GM19239 (cell line): ENCODE measurements at regions not wholly inside any gene's neighbourhood (a gene's known extent, or its start where the extent isn't known, plus 50 kb on each side); places are given as distances from the start of the nearest gene placed in this dataset.
"Not testable (repeated sequence)": the region's sequence is repeated elsewhere in the genome, so short reads cannot be mapped to it uniquely, and the experiment has no call there.

ENCODE experiments used
- DNase-seq: peaks from one replicate; pipeline ENCODE4 v3.0.0; 2011; ENCODE audit warnings: low spot score; ENCODE audit not compliant: insufficient read length
- FAIRE-seq: peaks from 2 replicates; lab custom pipeline; 2011; peaks lifted over from hg19 to GRCh38; lab: Jason Lieb, UNC

DNA sequence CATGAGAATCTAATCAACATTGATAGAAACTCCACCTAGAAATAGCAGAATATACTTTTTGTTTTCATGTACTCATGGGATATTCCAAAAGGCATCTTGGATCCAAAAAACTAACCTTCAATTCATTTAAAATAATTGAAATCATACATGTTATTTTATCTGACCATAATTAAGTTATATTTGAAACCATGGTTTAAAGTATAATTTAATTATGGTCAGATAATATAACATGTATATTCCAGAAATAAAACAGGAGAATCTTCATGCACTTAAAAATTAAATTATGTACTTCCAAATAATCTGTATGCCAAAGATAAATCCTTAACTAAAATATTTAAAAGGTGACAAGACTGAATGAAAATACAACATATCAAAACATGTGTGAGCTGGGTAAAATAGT is 651.3 kb upstream of the LINC00305 start:
- FAIRE-seq = no peak
- DNase-seq = no peak

- no peak for DNase-seq
- no peak for FAIRE-seq
These were observed 650.5 kb upstream of the LINC00305 start for GRCh38 chr18:64799376-64799775.

- no peak for FAIRE-seq
- no peak for DNase-seq
These were observed 642.3 kb upstream of the LINC00305 start for GRCh38 chr18:64791236-64791635.

DNA sequence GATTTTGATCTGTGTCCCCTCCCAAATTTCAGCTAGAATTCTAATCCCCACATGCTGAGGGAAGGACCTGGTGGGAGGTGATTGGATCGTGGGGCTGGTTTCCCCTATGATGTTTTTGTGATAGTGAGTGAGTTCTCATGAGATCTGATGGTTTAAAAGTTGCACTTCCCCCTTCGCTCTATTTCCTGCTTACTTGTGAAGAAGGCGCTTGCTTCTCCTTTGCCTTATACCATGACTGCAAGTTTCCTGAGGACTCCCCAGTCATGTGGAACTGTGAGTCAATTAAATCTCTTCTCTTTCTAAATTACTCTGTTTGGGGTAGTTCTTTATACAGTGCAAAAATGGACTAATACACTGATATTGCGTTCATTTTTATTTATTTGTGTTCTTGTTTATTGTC is 636.8 kb upstream of the LINC00305 start:
- FAIRE-seq = no peak
- no peak for DNase-seq

DNA sequence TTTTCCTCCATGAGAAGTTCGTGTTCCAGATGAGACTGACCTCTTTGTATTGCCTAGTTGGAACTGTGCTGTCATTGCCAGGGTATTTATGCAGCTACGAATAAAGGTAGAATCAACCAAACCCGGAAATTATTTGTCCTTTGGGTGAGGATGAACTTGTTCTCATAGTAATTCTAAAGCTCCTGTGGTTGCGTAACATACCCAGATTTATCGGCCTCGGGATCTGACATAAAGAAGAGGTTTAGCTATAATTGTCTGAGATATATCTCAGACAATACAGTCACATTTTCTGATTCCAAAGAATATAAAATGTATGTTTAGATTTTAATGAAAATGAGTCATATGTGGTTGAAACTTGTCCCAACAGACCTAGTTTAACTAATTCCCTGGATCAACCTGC is 628.7 kb upstream of the LINC00305 start:
- FAIRE-seq (no peak), DNase-seq (no peak)

DNA sequence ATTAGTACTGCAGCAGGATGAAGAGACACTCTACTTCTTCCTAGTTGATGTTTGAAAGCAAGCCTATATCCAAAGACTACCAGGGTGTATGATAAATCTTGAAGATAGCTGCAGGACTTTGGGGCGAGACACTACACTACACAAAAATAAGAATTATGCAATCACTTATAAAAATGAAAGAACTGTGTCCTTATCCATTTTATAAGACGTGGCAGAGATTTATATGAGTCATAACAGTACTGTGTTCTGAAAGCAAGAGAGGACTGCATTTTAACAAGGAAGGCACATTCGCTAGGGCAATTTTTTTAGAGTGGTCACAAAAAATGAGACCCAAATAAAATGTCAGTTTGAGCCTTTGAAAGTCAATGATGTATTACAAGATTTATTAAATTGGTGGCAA is 617.0 kb upstream of the LINC00305 start:
- FAIRE-seq = no peak
- DNase-seq = no peak

DNA sequence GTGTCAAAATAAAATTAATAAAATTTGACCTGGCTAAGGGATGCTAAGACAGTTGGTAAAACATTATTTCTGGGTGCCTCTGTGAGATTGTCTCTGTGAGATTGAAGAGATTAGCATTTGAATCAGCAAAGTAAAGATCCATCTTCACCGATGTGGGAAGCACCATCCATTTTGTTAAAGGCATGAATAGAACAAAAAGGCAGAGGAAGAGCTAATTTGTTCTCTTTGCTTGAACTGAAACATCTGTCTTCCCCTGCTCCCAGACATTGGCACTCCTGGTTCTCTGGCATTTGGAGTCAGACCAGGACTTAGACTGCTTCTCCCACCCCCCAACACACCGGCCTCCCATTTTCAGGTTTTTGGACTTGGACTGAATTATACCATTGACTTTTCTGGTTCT is 603.8 kb upstream of the LINC00305 start:
- no peak for DNase-seq
- FAIRE-seq = no peak

GRCh38 chr18:64749884-64750283 is 601.0 kb upstream of the LINC00305 start:
- FAIRE-seq = no peak
- no peak for DNase-seq

- DNase-seq = no peak
- FAIRE-seq = no peak
These were observed 598.9 kb upstream of the LINC00305 start for GRCh38 chr18:64747803-64748202.

GRCh38 chr18:64742898-64743297 is 594.0 kb upstream of the LINC00305 start:
- no peak for DNase-seq
- FAIRE-seq = no peak

DNA sequence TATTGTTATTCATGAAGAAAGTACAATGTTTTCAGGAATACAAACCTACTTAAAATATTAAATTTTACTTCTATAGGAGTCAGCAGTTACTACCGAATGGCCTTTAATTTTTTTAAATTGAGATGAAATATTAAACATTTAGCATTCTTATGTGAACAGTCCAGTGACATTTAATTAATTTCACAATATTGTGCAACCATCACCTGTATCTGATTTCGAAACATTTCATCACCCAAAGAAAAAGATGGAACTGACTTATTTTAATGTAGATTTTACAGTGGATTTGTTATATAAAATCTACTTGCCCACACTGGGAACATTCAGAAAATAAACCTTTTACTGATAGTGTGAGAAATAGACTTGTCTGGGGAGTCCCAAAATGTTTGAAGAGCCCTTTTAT is 585.2 kb upstream of the LINC00305 start:
- DNase-seq (no peak), FAIRE-seq (no peak)

DNA sequence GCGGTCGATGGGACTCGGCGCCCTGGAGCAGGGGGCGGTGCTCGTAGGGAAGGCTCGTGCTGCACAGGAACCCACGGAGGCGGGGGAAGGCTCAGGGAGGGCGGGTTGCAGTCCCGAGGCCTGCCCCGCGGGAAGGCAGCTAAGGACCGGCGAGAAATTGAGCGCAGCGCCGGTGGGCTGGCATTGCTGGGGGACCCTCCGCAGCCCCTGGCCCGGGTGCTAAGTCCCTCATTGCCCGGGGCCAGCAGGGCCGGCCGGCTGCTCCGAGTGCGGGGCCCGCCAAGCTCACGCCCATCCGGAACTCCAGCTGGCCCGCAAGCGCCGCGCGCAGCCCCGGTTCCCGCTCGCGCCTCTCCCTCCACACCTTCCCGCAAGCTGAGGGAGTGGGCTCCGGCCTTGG is 576.8 kb upstream of the LINC00305 start:
- not testable (repeated sequence) for DNase-seq, FAIRE-seq

GRCh38 chr18:64720781-64721464 is 572.0 kb upstream of the LINC00305 start:
- DNase-seq = no peak

GRCh38 chr18:64718808-64719207 is 569.9 kb upstream of the LINC00305 start:
- FAIRE-seq = no peak
- no peak for DNase-seq

More at GRCh38 chr18:64720781-64721464, 572.0 kb upstream of the LINC00305 start:
- no peak for FAIRE-seq

DNA sequence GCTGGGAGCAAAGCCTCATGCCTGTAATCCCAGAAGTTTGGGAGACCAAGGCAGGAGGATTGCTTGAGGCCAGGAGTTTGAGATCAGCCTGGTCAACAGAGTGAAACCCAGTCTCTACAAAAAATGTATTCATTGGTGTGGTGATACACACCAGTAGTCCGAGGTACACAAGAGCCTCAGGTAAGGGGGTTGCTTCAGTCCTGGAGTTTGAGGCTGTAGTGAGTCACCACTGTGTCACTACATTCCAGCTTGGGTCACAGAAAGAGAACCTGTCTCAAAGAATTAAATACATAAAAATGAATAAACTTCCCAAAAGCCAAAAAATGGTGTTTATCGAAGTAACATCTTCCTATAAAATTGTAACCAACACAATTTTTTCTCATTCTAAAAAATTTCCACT is 568.1 kb upstream of the LINC00305 start:
- DNase-seq (no peak), FAIRE-seq (no peak)

GRCh38 chr18:64714086-64714485 is 565.2 kb upstream of the LINC00305 start:
- DNase-seq (no peak), FAIRE-seq (no peak)

- DNase-seq (no peak), FAIRE-seq (no peak)
These were observed 564.4 kb upstream of the LINC00305 start for GRCh38 chr18:64713284-64713683.

- DNase-seq (no peak), FAIRE-seq (no peak)
These were observed 563.1 kb upstream of the LINC00305 start for GRCh38 chr18:64712035-64712434.

DNA sequence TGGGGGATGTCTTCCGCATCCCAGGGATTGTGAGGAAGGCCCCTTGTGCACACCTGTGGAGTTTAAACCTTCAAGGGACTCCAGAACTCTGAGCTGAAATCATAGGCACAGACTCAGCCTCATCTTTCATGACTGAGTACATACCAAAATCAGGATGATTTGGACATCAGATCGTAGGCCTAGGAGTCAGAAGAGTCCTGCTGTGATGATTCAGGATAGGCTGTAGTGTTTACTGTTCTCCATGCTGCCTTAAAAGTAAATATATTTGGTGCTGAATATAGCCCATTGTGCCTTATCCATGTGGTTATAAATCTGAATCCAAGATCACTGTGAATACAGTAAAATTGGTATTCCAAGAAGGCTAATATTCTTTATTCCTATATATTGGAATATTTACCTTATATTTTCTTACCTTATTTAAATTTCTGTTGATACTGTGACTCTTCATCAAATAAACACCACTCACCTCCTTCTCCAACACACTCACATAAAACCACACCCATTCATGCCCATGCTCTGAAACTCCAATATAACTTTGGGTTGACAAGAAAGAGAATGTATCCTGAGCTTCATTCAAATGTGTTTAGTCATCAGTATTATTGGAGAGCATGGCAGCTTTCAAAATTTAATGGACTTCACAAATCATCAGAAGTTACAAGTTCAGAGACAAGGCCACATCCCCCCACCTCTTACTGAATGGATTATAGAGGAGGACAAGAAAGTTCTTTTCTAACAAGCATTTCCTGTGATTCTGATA is 561.4 kb upstream of the LINC00305 start:
- no peak for FAIRE-seq
- no peak for DNase-seq

DNA sequence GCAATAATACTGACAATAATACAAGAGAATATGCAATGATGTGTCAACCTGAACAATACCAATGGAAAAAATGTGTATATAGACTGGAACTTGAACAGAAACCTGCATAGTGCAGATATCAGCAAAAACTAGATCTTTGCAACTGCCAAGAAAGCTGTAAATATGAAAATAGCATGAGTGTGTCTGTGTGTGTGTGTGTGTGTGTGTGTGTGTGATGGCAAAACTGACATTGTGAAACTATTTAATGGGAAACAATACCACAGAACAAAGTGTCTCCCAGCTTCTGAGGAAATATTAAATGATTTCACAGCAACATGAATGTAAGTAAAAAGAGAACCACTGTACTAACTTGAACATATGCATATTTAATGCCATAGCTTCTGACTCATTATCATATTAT is 558.2 kb upstream of the LINC00305 start:
- DNase-seq = no peak
- no peak for FAIRE-seq

GRCh38 chr18:64699081-64699480 is 550.2 kb upstream of the LINC00305 start:
- FAIRE-seq (no peak), DNase-seq (no peak)
